Left lung (tissue), 4 donors: ENCODE measurements at regions not wholly inside any gene's neighbourhood (a gene's known extent, or its start where the extent isn't known, plus 50 kb on each side); places are given as distances from the start of the nearest gene placed in this dataset.

ENCODE experiments used
- ATAC-seq: fragments of 200-7000 bp; cut with Tn5 transposase; one replicate; pipeline ENCODE4 v1.9.1; 2020; ENCODE audit warnings: moderate library complexity
- DNase-seq, 4 donors: peaks; one replicate each; pipeline ENCODE4 v3.0.0-alpha.2; 2013 to 2020
- H3K27ac ChIP-seq, 2 donors: fragments of 200-600 bp; sonication (generic) in 1 of 2; one replicate each; pipeline versions ENCODE4 v1.5.0 to v1.8.0; 2020 to 2021
- H3K27me3 ChIP-seq, 2 donors: fragments of 200-600 bp; sonication (generic) in 1 of 2; one replicate each; pipeline versions ENCODE4 v1.5.0 to v1.8.0; 2020 to 2021
- H3K36me3 ChIP-seq, 2 donors: fragments of 200-600 bp; sonication (generic) in 1 of 2; one replicate each; pipeline versions ENCODE4 v1.5.0 to v1.8.0; 2020 to 2021
- H3K4me1 ChIP-seq, 2 donors: fragments of 200-600 bp; one replicate each; pipeline ENCODE4 v1.8.0; 2021
- H3K4me3 ChIP-seq, 2 donors: fragments of 200-600 bp; sonication (generic) in 1 of 2; one replicate each; pipeline versions ENCODE4 v1.5.0 to v1.8.0; 2020 to 2021; ENCODE audit warnings: mild to moderate bottlenecking in 1 of 2
- H3K9me3 ChIP-seq, 2 donors: fragments of 200-600 bp; sonication (generic) in 1 of 2; one replicate each; pipeline versions ENCODE4 v1.5.0 to v1.8.0; 2020 to 2021
- CTCF ChIP-seq, 2 donors: fragments of 200-600 bp; sonication (generic) in 1 of 2; IDR thresholded peaks; one replicate each; pipeline versions ENCODE4 v1.5.0 to v1.8.0; 2021; ENCODE audit warnings: antibody characterized with exemption in 2 of 2
- intact Hi-C, 2 donors: fragments of 100-400 bp; cut with DNase I; formaldehyde crosslinking; loops; one replicate each; pipeline versions ENCODE4 v1.11.2 to v1.14.2; 2022
- donor health status: DM: no; HTN: yes; CAD: no.
- donor health status: DM: no; HTN: no; CAD: no.

GRCh38 chr3:28847736-28848135 is 433.1 kb upstream of the RBMS3 start:
- Histone ChIP-seq H3K27me3 (no peaks in the 10 kb centered on the region), H3K9me3 (no peaks in the 10 kb centered on the region), H3K36me3 (no peaks in the 10 kb centered on the region), H3K4me1 (no peaks in the 10 kb centered on the region), H3K4me3 (no peak overlapping the region), H3K27ac (no peak overlapping the region)
- intact Hi-C loops = no loop called here
- ATAC-seq = no peak
- no peak for TF ChIP-seq CTCF (IDR thresholded peaks at IDR 0.05)
- DNase-seq = peak in 1 of 4 donors; percentile 34

- H3K9me3 ChIP-seq = no peaks in the 10 kb centered on the region
- intact Hi-C loops = no loop called here
- no peak overlapping the region for H3K27ac ChIP-seq
- H3K4me1 ChIP-seq = no peaks in the 10 kb centered on the region
- H3K4me3 ChIP-seq = no peak overlapping the region
- no peaks in the 10 kb centered on the region for H3K27me3 ChIP-seq
- no peak for TF ChIP-seq CTCF (IDR thresholded peaks at IDR 0.05)
- ATAC-seq = peak; percentile 16
- DNase-seq = no peak
- H3K36me3 ChIP-seq = no peaks in the 10 kb centered on the region
Measured at GRCh38 chr3:28850186-28850585, 430.7 kb upstream of the RBMS3 start.

- DNase-seq (peak in 1 of 4 donors; percentile 26), ATAC-seq (peak; percentile 53)
- H3K27ac ChIP-seq = no peak overlapping the region
- no peak for TF ChIP-seq CTCF (IDR thresholded peaks at IDR 0.05)
- H3K27me3 ChIP-seq = no peaks in the 10 kb centered on the region
- H3K4me3 ChIP-seq = no peak overlapping the region
- no peaks in the 10 kb centered on the region for H3K4me1 ChIP-seq
- H3K36me3 ChIP-seq = no peaks in the 10 kb centered on the region
- no peaks in the 10 kb centered on the region for H3K9me3 ChIP-seq
- intact Hi-C loops = no loop called here
Measured at GRCh38 chr3:28853830-28854229, 427.0 kb upstream of the RBMS3 start.

GRCh38 chr3:28856796-28857195 is 424.1 kb upstream of the RBMS3 start:
- Histone ChIP-seq H3K4me1 (peaks cover 0 to 6% of the 10 kb centered on the region in 2 donors), H3K27ac (no peak overlapping the region), H3K36me3 (no peaks in the 10 kb centered on the region), H3K4me3 (no peak overlapping the region), H3K9me3 (no peaks in the 10 kb centered on the region), H3K27me3 (no peaks in the 10 kb centered on the region)
- TF ChIP-seq CTCF (IDR thresholded peaks at IDR 0.05) = no peak
- intact Hi-C loops = no loop called here
- no peak for ATAC-seq
- DNase-seq = no peak

- no peak for TF ChIP-seq CTCF (IDR thresholded peaks at IDR 0.05)
- Histone ChIP-seq H3K36me3 (no peaks in the 10 kb centered on the region), H3K9me3 (no peaks in the 10 kb centered on the region), H3K27me3 (no peaks in the 10 kb centered on the region), H3K27ac (no peak overlapping the region), H3K4me3 (no peak overlapping the region), H3K4me1 (peaks cover 0 to 6% of the 10 kb centered on the region in 2 donors)
- DNase-seq (no peak), ATAC-seq (no peak)
- intact Hi-C loops = no loop called here
Measured at GRCh38 chr3:28859897-28860296, 421.0 kb upstream of the RBMS3 start.
